ENCODE measurements at regions not wholly inside any gene's neighbourhood (a gene's known extent, or its start where the extent isn't known, plus 50 kb on each side); places are given as distances from the start of the nearest gene placed in this dataset.

- no peak for DNase-seq (ENCODE audit: extremely low read depth in 1 of 2, low read depth in 1 of 2)
Measured at GRCh38 chr12:82174936-82175335, 183.3 kb downstream of the CCDC59 start.

GRCh38 chr12:82174383-82174782 lies 183.8 kb downstream of the CCDC59 start:
- no peak for DNase-seq (ENCODE audit: extremely low read depth in 1 of 2, low read depth in 1 of 2)

GRCh38 chr12:82149045-82149444 lies 209.1 kb downstream of the CCDC59 start:
- DNase-seq (ENCODE audit: extremely low read depth in 1 of 2, low read depth in 1 of 2) = no peak

GRCh38 chr12:82146740-82147139 lies 211.4 kb downstream of the CCDC59 start:
- DNase-seq (ENCODE audit: extremely low read depth in 1 of 2, low read depth in 1 of 2) = no peak

- no peak for DNase-seq (ENCODE audit: extremely low read depth in 1 of 2, low read depth in 1 of 2)
Measured at GRCh38 chr12:82144505-82144904, 213.7 kb downstream of the CCDC59 start.

- DNase-seq (ENCODE audit: extremely low read depth in 1 of 2, low read depth in 1 of 2) = no peak
Measured at GRCh38 chr12:82132390-82132789, 225.8 kb downstream of the CCDC59 start.

- no peak for DNase-seq (ENCODE audit: extremely low read depth in 1 of 2, low read depth in 1 of 2)
Measured at GRCh38 chr12:82130762-82131161, 227.4 kb downstream of the CCDC59 start.

- no peak for DNase-seq (ENCODE audit: extremely low read depth in 1 of 2, low read depth in 1 of 2)
Measured at GRCh38 chr12:82124711-82125380, 233.3 kb downstream of the CCDC59 start.

- no peak for DNase-seq (ENCODE audit: extremely low read depth in 1 of 2, low read depth in 1 of 2)
Measured at GRCh38 chr12:82121545-82121944, 236.6 kb downstream of the CCDC59 start.

- no peak for DNase-seq (ENCODE audit: extremely low read depth in 1 of 2, low read depth in 1 of 2)
Measured at GRCh38 chr12:82120901-82121300, 237.3 kb downstream of the CCDC59 start.

- DNase-seq (ENCODE audit: extremely low read depth in 1 of 2, low read depth in 1 of 2) = no peak
Measured at GRCh38 chr12:82109243-82109642, 248.9 kb downstream of the CCDC59 start.

- DNase-seq (ENCODE audit: extremely low read depth in 1 of 2, low read depth in 1 of 2) = no peak
Measured at GRCh38 chr12:82108615-82109014, 249.6 kb downstream of the CCDC59 start.

GRCh38 chr12:82099216-82099615 lies 259.0 kb downstream of the CCDC59 start:
- no peak for DNase-seq (ENCODE audit: extremely low read depth in 1 of 2, low read depth in 1 of 2)

GRCh38 chr12:82097877-82098276 lies 260.3 kb downstream of the CCDC59 start:
- no peak for DNase-seq (ENCODE audit: extremely low read depth in 1 of 2, low read depth in 1 of 2)

- no peak for DNase-seq (ENCODE audit: extremely low read depth in 1 of 2, low read depth in 1 of 2)
Measured at GRCh38 chr12:82097438-82097837, 260.7 kb downstream of the CCDC59 start.

- DNase-seq (ENCODE audit: extremely low read depth in 1 of 2, low read depth in 1 of 2) = no peak
Measured at GRCh38 chr12:82090165-82090564, 268.0 kb downstream of the CCDC59 start.

- no peak for DNase-seq (ENCODE audit: extremely low read depth in 1 of 2, low read depth in 1 of 2)
Measured at GRCh38 chr12:82089369-82090121, 268.6 kb downstream of the CCDC59 start.

GRCh38 chr12:82082501-82082900 lies 275.7 kb downstream of the CCDC59 start:
- no peak for DNase-seq (ENCODE audit: extremely low read depth in 1 of 2, low read depth in 1 of 2)

- no peak for DNase-seq (ENCODE audit: extremely low read depth in 1 of 2, low read depth in 1 of 2)
Measured at GRCh38 chr12:82069931-82070514, 288.2 kb downstream of the CCDC59 start.

- DNase-seq (ENCODE audit: extremely low read depth in 1 of 2, low read depth in 1 of 2) = no peak
Measured at GRCh38 chr12:82058197-82058596, 299.0 kb upstream of the PPFIA2 start.

- DNase-seq (ENCODE audit: extremely low read depth in 1 of 2, low read depth in 1 of 2) = no peak
Measured at GRCh38 chr12:82057770-82058169, 298.6 kb upstream of the PPFIA2 start.

- no peak for DNase-seq (ENCODE audit: extremely low read depth in 1 of 2, low read depth in 1 of 2)
Measured at GRCh38 chr12:82055391-82055790, 296.2 kb upstream of the PPFIA2 start.

Measured in stimulated activated CD8-positive, alpha-beta memory T cell treated with anti-CD3 and anti-CD28 coated beads, Interleukin-7, amount 100 ng/mL, for 48 hours (primary cell).